ENCODE measurements at regions not wholly inside any gene's neighbourhood (a gene's known extent, or its start where the extent isn't known, plus 50 kb on each side); places are given as distances from the start of the nearest gene placed in this dataset.

DNA sequence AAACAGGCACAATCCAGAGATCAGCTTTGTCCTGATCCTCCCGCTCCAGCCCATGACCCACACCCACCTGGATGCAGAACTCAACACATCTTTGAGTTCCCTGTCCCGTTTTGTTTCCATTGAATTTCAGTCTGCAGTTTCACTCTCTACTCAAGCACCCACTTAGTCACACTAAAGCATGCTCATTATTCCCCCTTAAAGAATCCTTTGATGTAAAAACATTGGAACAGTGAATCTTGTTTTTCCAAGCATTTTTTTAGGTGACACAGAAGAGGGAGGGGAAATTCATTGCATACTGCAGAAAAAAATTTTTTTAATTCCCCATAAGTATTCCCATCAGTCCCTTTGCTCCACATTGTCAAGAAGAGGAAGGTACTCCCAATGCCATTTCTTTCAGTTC, 249.7 kb upstream of the TTC29 start:
- Histone ChIP-seq H3K9me3 (ENCODE audit: control insufficient read depth, insufficient read depth, low read depth, low read length) (no peaks in the 10 kb centered on the region), H3K27ac (ENCODE audit: extremely low read depth, low read depth, low read length) (no peak overlapping the region), H3K36me3 (ENCODE audit: control insufficient read depth in 2 of 2, insufficient read depth in 1 of 2, low read length in 2 of 2) (no peaks in the 10 kb centered on the region), H3K4me3 (ENCODE audit: low read depth, low read length) (no peak overlapping the region), H3K4me1 (ENCODE audit: control insufficient read depth, insufficient read depth, low read length) (no peaks in the 10 kb centered on the region)
- POLR2A ChIA-PET: no interaction called here
- CTCF ChIA-PET: no interaction called here
- TF ChIP-seq RBAK (tag by site-specific recombination; IDR thresholded peaks at IDR 0.05) (no peak), ZNF155 (tag by site-specific recombination; IDR thresholded peaks at IDR 0.05) (no peak), ZNF560 (tag by site-specific recombination; IDR thresholded peaks at IDR 0.05; ENCODE audit: borderline replicate concordance) (no peak), MEIS1 (CRISPR knock-in tag; IDR thresholded peaks at IDR 0.05; ENCODE audit: borderline replicate concordance) (no peak), ZNF24 (tag by site-specific recombination; IDR thresholded peaks at IDR 0.05) (no peak), ZIC2 (tag by site-specific recombination; IDR thresholded peaks at IDR 0.05) (no peak), ZNF629 (tag by site-specific recombination; IDR thresholded peaks at IDR 0.05) (no peak), ZNF521 (tag by site-specific recombination; IDR thresholded peaks at IDR 0.05) (no peak)
- TF ChIP-seq, protein P1, sequence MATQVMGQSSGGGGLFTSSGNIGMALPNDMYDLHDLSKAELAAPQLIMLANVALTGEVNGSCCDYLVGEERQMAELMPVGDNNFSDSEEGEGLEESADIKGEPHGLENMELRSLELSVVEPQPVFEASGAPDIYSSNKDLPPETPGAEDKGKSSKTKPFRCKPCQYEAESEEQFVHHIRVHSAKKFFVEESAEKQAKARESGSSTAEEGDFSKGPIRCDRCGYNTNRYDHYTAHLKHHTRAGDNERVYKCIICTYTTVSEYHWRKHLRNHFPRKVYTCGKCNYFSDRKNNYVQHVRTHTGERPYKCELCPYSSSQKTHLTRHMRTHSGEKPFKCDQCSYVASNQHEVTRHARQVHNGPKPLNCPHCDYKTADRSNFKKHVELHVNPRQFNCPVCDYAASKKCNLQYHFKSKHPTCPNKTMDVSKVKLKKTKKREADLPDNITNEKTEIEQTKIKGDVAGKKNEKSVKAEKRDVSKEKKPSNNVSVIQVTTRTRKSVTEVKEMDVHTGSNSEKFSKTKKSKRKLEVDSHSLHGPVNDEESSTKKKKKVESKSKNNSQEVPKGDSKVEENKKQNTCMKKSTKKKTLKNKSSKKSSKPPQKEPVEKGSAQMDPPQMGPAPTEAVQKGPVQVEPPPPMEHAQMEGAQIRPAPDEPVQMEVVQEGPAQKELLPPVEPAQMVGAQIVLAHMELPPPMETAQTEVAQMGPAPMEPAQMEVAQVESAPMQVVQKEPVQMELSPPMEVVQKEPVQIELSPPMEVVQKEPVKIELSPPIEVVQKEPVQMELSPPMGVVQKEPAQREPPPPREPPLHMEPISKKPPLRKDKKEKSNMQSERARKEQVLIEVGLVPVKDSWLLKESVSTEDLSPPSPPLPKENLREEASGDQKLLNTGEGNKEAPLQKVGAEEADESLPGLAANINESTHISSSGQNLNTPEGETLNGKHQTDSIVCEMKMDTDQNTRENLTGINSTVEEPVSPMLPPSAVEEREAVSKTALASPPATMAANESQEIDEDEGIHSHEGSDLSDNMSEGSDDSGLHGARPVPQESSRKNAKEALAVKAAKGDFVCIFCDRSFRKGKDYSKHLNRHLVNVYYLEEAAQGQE (tag by site-specific recombination; IDR thresholded peaks at IDR 0.05): no peak
- TF ChIP-seq, protein P2, sequence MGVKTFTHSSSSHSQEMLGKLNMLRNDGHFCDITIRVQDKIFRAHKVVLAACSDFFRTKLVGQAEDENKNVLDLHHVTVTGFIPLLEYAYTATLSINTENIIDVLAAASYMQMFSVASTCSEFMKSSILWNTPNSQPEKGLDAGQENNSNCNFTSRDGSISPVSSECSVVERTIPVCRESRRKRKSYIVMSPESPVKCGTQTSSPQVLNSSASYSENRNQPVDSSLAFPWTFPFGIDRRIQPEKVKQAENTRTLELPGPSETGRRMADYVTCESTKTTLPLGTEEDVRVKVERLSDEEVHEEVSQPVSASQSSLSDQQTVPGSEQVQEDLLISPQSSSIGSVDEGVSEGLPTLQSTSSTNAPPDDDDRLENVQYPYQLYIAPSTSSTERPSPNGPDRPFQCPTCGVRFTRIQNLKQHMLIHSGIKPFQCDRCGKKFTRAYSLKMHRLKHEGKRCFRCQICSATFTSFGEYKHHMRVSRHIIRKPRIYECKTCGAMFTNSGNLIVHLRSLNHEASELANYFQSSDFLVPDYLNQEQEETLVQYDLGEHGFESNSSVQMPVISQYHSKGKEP (tag by site-specific recombination; IDR thresholded peaks at IDR 0.05): no peak
- TF ChIP-seq, protein P3, sequence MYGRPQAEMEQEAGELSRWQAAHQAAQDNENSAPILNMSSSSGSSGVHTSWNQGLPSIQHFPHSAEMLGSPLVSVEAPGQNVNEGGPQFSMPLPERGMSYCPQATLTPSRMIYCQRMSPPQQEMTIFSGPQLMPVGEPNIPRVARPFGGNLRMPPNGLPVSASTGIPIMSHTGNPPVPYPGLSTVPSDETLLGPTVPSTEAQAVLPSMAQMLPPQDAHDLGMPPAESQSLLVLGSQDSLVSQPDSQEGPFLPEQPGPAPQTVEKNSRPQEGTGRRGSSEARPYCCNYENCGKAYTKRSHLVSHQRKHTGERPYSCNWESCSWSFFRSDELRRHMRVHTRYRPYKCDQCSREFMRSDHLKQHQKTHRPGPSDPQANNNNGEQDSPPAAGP (tag by site-specific recombination; IDR thresholded peaks at IDR 0.05): no peak
- TF ChIP-seq, protein P4, sequence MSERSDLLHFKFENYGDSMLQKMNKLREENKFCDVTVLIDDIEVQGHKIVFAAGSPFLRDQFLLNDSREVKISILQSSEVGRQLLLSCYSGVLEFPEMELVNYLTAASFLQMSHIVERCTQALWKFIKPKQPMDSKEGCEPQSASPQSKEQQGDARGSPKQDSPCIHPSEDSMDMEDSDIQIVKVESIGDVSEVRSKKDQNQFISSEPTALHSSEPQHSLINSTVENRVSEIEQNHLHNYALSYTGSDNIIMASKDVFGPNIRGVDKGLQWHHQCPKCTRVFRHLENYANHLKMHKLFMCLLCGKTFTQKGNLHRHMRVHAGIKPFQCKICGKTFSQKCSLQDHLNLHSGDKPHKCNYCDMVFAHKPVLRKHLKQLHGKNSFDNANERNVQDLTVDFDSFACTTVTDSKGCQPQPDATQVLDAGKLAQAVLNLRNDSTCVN (tag by site-specific recombination; optimal IDR thresholded peaks at IDR 0.05): no peak
- TF ChIP-seq, protein P5, sequence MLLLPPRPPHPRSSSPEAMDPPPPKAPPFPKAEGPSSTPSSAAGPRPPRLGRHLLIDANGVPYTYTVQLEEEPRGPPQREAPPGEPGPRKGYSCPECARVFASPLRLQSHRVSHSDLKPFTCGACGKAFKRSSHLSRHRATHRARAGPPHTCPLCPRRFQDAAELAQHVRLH (tag by site-specific recombination; IDR thresholded peaks at IDR 0.05): no peak
- TF ChIP-seq, protein P6, sequence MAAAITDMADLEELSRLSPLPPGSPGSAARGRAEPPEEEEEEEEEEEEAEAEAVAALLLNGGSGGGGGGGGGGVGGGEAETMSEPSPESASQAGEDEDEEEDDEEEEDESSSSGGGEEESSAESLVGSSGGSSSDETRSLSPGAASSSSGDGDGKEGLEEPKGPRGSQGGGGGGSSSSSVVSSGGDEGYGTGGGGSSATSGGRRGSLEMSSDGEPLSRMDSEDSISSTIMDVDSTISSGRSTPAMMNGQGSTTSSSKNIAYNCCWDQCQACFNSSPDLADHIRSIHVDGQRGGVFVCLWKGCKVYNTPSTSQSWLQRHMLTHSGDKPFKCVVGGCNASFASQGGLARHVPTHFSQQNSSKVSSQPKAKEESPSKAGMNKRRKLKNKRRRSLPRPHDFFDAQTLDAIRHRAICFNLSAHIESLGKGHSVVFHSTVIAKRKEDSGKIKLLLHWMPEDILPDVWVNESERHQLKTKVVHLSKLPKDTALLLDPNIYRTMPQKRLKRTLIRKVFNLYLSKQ (tag by site-specific recombination; IDR thresholded peaks at IDR 0.05; ENCODE audit: borderline replicate concordance): no peak
- TF ChIP-seq, protein P7, sequence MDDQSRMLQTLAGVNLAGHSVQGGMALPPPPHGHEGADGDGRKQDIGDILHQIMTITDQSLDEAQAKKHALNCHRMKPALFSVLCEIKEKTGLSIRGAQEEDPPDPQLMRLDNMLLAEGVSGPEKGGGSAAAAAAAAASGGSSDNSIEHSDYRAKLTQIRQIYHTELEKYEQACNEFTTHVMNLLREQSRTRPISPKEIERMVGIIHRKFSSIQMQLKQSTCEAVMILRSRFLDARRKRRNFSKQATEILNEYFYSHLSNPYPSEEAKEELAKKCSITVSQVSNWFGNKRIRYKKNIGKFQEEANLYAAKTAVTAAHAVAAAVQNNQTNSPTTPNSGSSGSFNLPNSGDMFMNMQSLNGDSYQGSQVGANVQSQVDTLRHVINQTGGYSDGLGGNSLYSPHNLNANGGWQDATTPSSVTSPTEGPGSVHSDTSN (CRISPR knock-in tag; IDR thresholded peaks at IDR 0.05): no peak
- TF ChIP-seq, protein P8, sequence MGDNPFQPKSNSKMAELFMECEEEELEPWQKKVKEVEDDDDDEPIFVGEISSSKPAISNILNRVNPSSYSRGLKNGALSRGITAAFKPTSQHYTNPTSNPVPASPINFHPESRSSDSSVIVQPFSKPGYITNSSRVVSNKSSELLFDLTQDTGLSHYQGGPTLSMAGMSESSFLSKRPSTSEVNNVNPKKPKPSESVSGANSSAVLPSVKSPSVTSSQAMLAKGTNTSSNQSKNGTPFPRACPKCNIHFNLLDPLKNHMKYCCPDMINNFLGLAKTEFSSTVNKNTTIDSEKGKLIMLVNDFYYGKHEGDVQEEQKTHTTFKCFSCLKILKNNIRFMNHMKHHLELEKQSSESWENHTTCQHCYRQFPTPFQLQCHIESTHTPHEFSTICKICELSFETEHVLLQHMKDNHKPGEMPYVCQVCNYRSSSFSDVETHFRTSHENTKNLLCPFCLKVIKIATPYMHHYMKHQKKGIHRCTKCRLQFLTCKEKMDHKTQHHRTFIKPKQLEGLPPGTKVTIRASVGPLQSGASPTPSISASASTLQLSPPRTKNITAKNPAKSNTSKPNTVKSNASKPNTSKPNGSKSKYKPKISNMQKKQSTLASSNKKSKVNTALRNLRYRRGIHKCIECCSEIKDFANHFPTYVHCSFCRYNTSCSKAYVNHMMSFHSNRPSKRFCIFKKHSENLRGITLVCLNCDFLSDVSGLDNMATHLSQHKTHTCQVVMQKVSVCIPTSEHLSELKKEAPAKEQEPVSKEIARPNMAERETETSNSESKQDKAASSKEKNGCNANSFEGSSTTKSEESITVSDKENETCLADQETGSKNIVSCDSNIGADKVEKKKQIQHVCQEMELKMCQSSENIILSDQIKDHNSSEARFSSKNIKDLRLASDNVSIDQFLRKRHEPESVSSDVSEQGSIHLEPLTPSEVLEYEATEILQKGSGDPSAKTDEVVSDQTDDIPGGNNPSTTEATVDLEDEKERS (tag by site-specific recombination; IDR thresholded peaks at IDR 0.05): no peak
- TF ChIP-seq, protein P9, sequence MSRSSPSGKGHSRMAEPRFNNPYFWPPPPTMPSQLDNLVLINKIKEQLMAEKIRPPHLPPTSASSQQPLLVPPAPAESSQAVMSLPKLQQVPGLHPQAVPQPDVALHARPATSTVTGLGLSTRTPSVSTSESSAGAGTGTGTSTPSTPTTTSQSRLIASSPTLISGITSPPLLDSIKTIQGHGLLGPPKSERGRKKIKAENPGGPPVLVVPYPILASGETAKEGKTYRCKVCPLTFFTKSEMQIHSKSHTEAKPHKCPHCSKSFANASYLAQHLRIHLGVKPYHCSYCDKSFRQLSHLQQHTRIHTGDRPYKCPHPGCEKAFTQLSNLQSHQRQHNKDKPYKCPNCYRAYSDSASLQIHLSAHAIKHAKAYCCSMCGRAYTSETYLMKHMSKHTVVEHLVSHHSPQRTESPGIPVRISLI (tag by site-specific recombination; IDR thresholded peaks at IDR 0.05): no peak
- TF ChIP-seq, protein P10, sequence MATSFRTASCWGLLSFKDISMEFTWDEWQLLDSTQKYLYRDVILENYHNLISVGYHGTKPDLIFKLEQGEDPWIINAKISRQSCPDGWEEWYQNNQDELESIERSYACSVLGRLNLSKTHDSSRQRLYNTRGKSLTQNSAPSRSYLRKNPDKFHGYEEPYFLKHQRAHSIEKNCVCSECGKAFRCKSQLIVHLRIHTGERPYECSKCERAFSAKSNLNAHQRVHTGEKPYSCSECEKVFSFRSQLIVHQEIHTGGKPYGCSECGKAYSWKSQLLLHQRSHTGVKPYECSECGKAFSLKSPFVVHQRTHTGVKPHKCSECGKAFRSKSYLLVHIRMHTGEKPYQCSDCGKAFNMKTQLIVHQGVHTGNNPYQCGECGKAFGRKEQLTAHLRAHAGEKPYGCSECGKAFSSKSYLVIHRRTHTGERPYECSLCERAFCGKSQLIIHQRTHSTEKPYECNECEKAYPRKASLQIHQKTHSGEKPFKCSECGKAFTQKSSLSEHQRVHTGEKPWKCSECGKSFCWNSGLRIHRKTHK (tag by site-specific recombination; IDR thresholded peaks at IDR 0.05): no peak
- TF ChIP-seq, protein P11, sequence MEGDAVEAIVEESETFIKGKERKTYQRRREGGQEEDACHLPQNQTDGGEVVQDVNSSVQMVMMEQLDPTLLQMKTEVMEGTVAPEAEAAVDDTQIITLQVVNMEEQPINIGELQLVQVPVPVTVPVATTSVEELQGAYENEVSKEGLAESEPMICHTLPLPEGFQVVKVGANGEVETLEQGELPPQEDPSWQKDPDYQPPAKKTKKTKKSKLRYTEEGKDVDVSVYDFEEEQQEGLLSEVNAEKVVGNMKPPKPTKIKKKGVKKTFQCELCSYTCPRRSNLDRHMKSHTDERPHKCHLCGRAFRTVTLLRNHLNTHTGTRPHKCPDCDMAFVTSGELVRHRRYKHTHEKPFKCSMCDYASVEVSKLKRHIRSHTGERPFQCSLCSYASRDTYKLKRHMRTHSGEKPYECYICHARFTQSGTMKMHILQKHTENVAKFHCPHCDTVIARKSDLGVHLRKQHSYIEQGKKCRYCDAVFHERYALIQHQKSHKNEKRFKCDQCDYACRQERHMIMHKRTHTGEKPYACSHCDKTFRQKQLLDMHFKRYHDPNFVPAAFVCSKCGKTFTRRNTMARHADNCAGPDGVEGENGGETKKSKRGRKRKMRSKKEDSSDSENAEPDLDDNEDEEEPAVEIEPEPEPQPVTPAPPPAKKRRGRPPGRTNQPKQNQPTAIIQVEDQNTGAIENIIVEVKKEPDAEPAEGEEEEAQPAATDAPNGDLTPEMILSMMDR (tag by site-specific recombination; IDR thresholded peaks at IDR 0.05): no peak

All from HEK293 (cell line).